GF-D8 (cell line): ENCODE measurements at regions not wholly inside any gene's neighbourhood (a gene's known extent, or its start where the extent isn't known, plus 50 kb on each side); places are given as distances from the start of the nearest gene placed in this dataset.
"Not testable (repeated sequence)": the region's sequence is repeated elsewhere in the genome, so short reads cannot be mapped to it uniquely, and the experiment has no call there.

Source experiments
- DNase-seq: peaks from one replicate; lab custom pipeline; 2025; lab: John Stamatoyannopoulos, UW

DNA sequence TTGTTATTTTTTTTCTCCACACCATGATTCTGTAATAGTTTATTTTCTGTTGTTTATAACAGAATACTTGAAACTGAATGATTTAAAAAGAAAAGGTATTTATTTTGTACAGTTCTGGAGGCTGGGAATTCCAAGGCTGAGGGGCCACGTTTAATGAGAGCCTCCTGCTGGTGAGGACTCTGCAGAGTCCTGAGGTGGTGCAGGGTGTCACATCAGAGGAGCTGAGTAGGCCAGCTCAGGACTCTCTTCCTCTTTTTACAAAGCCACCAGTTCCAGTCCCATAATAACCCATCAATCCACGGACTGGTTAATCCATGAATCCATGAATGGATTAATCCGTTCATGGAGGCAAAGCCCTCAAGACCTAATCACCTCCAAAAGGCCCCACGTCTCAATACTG, 71.6 kb downstream of the TFAP2A start:
- DNase-seq = no peak

- no peak for DNase-seq
These were observed 73.3 kb downstream of the TFAP2A start for GRCh38 chr6:10341605-10342004.

GRCh38 chr6:10338151-10338550, 76.7 kb downstream of the TFAP2A start:
- DNase-seq = no peak

- not testable (repeated sequence) for DNase-seq
These were observed 77.5 kb downstream of the TFAP2A start for GRCh38 chr6:10337376-10337775.

- DNase-seq = no peak
These were observed 82.8 kb downstream of the TFAP2A start for GRCh38 chr6:10332111-10332510.

DNA sequence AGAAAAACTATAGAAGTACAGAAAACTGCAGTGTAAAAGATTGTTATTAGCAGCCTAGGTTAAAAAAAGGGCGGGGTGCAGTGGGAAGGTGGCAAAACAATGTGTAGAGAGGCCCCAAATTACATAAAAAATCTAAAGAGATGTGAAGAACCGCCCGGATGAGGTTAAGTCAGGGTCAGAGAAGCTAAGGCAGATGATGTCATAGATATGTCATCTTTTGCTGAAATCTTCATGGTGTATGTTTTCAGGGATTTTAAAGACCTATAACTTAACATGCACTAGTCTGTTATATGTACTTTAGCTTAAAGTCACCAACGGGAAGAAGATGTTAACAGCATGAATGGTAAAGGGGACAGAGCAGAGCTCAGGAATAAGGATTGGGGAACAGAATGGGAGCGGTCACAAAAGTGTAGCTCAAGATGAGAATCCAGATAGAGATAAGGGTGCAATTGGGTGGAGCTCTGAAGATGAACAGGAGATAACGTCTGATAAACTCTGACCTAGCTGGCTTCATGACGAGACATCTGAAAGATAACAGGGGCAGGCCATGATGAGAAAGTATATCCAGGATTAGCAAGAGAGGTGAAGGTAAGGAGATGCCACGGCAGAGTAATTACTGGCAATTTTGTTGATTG, 83.4 kb downstream of the TFAP2A start:
- no peak for DNase-seq

DNA sequence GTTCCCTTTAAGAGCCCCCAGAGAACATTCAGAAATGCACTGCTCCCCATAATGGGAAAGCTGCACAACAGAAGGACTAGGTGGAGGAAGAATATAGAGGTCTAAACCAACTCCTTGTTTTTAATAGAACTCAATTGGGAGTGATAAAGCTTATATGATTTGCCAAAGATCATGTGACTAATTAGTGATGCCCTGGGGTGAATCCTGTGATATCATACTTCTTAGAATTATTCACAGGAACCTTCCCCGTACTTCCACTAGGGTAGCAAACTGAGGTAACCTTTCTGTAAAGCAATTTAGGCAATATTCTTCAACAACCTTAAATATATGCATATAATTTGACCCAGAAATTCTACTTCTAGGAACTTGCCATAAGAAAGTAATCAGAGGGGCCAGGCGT, 84.4 kb downstream of the TFAP2A start:
- DNase-seq = no peak

GRCh38 chr6:10323018-10323417, 91.9 kb downstream of the TFAP2A start:
- no peak for DNase-seq

DNA sequence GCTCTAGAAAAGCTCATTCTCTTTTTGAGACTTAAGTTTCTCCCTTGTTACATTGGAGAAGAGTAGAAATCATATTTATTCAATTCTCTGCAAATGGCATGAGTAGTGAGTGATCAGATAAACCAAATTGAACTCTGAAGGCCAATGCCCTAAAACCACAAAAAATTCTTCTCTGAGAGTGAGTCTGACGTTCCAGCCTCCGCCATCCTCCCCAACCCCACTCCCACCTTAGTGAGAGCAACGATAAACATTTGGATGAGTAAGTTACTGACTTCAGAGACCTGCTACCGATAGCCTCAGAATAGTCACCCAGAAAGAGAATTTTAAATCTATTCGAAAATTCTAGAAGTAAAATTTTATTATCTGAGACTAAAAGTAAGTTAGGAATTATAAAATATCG, 94.6 kb downstream of the TFAP2A start:
- DNase-seq = no peak

DNA sequence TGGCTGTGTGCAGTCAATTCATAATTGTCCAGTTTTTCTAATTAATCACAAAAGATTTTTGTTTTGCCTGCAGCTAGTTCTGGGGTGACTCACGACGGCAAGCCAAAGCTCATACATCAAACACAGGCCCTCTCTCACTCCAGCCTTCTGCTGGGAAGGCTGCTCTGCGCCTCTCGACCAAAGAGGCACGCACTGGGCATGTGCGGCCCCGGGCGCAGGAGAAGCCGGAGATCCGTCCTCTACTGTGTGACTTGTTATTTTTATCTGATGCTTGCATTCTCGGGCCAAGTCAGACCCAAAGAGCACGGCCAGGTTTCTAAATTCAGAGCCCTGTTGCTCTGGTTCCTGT, 98.5 kb downstream of the TFAP2A start:
- DNase-seq = no peak

DNA sequence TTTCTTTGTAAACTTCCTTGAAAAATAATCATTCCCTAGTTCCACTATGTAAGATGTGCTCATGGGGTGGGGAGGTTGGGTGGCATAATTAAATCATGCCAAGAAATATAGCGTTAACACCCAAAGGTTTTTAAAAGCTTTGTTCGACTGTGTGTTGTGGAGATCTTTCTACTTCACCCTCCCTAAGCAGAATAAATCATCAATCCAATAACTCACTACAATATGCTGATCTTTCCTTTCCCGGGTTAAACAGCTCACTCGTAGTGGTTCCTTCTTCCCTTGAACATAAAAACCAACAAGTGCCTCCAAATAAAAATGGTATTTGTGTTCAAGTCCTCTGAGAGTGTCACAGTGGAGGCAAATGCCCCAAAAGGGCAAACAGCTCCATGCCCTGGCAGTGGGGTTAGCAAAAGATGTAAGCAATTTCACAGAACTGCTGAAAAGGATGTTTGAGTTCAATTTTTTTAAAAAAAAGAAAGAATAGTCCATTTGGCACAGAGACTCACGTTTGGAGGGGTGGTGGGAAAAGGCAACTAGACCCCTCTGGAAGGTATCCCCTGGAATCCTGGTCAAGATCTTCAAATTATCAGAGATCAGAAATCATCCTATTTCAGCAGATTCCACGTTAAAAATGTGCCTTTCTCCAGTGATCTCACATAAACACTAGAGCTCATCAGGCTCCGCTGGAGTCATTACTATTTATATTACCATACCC, 99.1 kb downstream of the TFAP2A start:
- DNase-seq = no peak

GRCh38 chr6:10315034-10315433, 99.8 kb downstream of the TFAP2A start:
- no peak for DNase-seq

DNA sequence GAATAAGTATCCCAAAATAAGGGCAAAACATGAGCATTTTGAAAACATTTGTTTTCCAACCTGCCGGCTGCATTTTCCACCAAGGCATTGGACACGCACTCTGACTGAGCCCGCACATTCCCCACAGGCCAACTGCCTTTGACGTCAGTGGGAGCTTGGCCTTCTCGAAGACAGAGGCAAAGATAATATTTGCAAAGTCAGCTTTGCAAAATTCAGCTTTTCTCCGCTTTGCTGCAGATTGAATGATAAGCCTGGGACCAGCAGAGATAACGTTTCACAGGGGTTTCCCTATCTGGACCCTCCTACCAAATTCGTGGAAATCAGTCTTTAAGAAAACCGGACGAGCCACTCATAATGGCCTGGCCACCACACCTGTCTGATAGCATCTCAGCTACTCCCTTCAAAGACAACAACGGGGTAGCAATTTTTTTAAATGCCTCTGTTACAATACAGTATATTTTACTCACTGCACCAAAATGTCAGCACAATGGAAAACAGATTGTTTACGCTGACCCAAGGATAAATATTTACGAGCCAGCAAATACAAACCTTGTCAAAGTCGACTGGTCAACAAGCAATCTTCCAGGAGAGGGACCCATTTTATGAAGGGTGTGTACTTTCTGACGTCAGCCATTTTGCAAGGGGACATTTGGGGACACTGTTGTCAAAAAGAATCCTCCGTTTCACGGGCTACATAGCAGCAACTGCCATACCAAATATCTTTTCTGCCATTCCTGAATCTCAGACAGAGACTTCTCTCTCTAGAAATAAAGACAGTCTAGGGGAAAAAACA, 100.5 kb downstream of the TFAP2A start:
- DNase-seq = no peak

- DNase-seq = no peak
These were observed 101.1 kb downstream of the TFAP2A start for GRCh38 chr6:10313799-10314162.

GRCh38 chr6:10312445-10312844, 102.4 kb downstream of the TFAP2A start:
- no peak for DNase-seq

DNA sequence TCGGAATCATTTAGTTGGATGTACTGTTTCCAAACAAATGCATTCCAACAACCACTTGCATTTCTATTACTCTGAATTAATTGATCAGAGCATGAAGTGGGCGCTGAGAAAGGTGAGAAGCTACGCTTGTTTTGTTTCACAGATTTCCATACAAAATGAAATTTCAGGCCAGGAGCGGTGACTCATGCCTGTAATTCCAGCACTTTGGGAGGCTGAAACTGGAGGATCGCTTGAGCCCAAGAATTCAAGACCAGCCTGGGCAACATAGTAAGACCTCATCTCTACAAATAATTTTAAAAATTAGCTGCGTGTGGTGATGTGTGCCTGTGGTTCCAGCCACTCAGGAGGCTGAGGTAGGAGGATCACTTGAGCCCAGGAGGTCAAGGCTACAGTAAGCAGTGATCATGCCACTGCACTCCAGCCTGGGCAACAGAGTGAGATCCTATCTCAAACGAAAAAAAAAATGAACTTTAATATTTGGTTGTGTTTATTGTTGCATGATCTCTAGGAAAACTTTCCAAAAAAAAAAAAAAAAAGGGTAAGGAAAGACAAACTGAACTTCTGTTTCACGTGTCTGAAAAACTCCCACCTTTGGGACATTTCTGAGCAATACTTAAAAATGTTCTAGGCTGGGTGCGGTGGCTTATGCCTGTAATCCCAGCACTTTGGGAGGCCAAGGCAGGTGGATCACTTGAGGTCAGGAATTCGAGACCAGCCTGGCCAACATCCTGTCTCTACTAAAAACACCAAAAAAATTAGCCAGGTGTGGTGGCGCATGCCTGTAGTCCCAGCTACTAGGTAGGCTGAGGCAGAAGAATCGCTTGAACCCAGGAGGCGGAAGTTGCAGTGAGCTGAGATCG, 103.1 kb downstream of the TFAP2A start:
- not testable (repeated sequence) for DNase-seq

DNA sequence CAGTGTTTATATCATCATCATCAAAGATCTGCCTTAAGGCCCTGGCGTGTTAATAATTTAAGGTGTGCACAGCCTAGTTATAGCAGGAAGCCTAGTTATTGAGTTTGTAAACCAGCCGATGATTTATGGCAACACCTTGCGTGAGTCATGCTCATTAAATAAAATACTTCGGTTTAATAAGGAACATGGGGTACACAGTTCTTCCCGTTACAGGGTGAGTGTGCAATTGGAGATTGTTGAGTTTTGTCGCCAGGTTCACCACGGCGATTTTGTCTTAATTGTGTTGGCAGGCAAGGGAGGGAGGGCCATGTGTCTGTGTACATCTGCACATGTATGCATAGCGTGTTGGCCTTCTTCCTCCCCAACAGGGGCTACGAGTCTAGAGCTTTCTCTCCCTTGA, 104.0 kb downstream of the TFAP2A start:
- DNase-seq = no peak

- DNase-seq = no peak
These were observed 104.6 kb downstream of the TFAP2A start for GRCh38 chr6:10310330-10310653.

- no peak for DNase-seq
These were observed 105.2 kb downstream of the TFAP2A start for GRCh38 chr6:10309457-10310329.

DNA sequence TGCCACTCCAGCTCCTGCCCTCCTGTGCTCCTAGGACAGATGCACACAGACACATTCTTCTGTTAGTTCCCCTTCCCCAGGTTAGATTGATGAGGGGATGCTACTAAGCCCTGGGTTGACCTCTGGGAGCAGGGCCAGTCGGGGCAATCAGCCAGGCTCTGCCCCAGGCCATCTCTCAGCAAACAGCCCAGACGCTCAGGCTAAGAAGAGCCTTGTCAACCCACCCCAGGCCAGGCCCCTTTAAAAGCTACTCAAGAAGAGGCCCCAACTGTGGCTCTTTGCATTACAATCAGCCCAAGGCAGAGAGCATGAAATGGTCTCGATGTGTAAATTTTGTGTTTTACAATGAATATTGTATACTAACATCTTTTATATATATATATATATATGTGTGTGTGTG, 107.4 kb downstream of the TFAP2A start:
- no peak for DNase-seq

GRCh38 chr6:10307028-10307427, 107.8 kb downstream of the TFAP2A start:
- DNase-seq = no peak
